Osteocyte (in vitro differentiated cells): ENCODE measurements at regions not wholly inside any gene's neighbourhood (a gene's known extent, or its start where the extent isn't known, plus 50 kb on each side); places are given as distances from the start of the nearest gene placed in this dataset.

Experiments used
- DNase-seq: peaks from one replicate; pipeline ENCODE4 v3.0.0; 2021; ENCODE audit warnings: mixed read lengths; ENCODE audit not compliant: unreplicated experiment; ENCODE audit errors: extremely low spot score
- H3K27ac Mint-ChIP-seq: one replicate; pipeline ENCODE4 v1.8.0; 2021; ENCODE audit warnings: mild to moderate bottlenecking, mixed read lengths; ENCODE audit not compliant: unreplicated experiment
- H3K27me3 Mint-ChIP-seq: one replicate; pipeline ENCODE4 v1.8.0; 2021; ENCODE audit warnings: mixed read lengths; ENCODE audit not compliant: unreplicated experiment
- H3K36me3 Mint-ChIP-seq: one replicate; pipeline ENCODE4 v1.8.0; 2021; ENCODE audit warnings: mixed read lengths; ENCODE audit not compliant: unreplicated experiment
- H3K4me1 Mint-ChIP-seq: one replicate; pipeline ENCODE4 v1.8.0; 2021; ENCODE audit warnings: mixed read lengths; ENCODE audit not compliant: unreplicated experiment
- H3K4me3 Mint-ChIP-seq: one replicate; pipeline ENCODE4 v1.8.0; 2021; ENCODE audit warnings: mild to moderate bottlenecking, moderate library complexity, mixed read lengths; ENCODE audit not compliant: unreplicated experiment
- H3K9me3 Mint-ChIP-seq: one replicate; pipeline ENCODE4 v1.8.0; 2021; ENCODE audit warnings: mixed read lengths; ENCODE audit not compliant: unreplicated experiment
- TF ChIP-seq, protein P1 (sequence below): fragments of 200-600 bp; sonication (generic); IDR thresholded peaks from 2 replicates; pipeline ENCODE4 v1.5.0; 2021; ENCODE audit warnings: antibody characterized with exemption, mild to moderate bottlenecking, moderate library complexity

DNA sequence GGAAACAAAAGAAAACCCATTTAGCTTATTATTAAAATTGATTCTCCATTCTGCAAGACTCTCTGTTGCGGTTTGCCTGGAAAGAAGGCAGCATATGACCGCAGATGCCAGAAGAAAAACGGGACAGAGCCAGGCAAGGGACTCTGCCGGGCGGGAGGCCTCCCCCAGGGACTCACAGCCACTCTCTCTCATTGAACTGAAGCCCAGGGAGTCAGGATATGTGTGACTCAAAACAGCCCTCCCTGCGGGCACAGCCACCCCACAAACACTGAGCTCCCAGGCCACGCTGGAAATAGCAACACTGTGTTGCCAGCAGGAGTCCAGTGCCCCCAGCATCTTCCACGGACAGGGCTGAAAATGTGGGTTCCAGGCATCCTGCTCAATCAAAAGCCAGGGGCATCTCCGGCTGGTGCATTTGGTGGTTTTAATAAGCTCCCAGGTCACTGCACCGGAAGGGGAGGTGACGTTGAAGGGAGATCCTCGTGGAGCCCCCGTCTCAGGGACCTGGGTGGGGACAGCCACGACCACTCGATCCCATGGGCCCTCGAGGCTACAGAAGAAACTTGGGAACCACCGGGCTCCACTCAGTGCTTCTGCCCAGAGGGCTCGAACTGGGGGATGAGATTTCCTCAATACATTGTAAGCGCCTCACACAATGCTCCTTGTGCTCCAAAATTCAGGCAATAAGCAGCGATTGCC, 624.5 kb downstream of the TBC1D22A start:
- TF ChIP-seq, protein P1, sequence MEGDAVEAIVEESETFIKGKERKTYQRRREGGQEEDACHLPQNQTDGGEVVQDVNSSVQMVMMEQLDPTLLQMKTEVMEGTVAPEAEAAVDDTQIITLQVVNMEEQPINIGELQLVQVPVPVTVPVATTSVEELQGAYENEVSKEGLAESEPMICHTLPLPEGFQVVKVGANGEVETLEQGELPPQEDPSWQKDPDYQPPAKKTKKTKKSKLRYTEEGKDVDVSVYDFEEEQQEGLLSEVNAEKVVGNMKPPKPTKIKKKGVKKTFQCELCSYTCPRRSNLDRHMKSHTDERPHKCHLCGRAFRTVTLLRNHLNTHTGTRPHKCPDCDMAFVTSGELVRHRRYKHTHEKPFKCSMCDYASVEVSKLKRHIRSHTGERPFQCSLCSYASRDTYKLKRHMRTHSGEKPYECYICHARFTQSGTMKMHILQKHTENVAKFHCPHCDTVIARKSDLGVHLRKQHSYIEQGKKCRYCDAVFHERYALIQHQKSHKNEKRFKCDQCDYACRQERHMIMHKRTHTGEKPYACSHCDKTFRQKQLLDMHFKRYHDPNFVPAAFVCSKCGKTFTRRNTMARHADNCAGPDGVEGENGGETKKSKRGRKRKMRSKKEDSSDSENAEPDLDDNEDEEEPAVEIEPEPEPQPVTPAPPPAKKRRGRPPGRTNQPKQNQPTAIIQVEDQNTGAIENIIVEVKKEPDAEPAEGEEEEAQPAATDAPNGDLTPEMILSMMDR = no peak
- no peaks in the 10 kb centered on the region for H3K27me3 Mint-ChIP-seq
- peaks cover 17% of the 10 kb centered on the region for H3K9me3 Mint-ChIP-seq
- H3K4me1 Mint-ChIP-seq = no peaks in the 10 kb centered on the region
- DNase-seq = no peak
- H3K27ac Mint-ChIP-seq = no peak overlapping the region
- H3K4me3 Mint-ChIP-seq = no peak overlapping the region
- no peaks in the 10 kb centered on the region for H3K36me3 Mint-ChIP-seq

DNA sequence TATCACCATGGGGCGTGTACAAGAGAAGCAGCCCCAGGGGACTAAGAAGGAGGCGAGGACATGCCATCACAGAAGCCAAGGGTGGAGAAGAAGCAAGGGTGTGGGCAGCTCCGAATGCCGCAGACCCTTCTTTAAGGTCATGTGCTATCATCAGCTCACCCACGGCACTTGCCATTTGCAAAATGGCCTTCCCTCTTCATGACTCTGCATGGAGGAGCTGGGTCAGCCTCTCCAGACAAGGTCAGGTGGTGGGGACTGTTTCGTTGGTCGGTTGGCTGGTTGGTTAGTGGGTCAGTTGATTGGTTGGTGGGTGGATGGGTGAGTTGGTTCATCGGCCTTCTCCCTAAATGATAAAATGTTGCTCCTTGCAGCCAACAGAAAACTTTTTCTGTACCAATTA, 622.5 kb downstream of the TBC1D22A start:
- Mint-ChIP-seq H3K27me3 (no peaks in the 10 kb centered on the region), H3K9me3 (peaks cover 26% of the 10 kb centered on the region)
- no peak for DNase-seq

DNA sequence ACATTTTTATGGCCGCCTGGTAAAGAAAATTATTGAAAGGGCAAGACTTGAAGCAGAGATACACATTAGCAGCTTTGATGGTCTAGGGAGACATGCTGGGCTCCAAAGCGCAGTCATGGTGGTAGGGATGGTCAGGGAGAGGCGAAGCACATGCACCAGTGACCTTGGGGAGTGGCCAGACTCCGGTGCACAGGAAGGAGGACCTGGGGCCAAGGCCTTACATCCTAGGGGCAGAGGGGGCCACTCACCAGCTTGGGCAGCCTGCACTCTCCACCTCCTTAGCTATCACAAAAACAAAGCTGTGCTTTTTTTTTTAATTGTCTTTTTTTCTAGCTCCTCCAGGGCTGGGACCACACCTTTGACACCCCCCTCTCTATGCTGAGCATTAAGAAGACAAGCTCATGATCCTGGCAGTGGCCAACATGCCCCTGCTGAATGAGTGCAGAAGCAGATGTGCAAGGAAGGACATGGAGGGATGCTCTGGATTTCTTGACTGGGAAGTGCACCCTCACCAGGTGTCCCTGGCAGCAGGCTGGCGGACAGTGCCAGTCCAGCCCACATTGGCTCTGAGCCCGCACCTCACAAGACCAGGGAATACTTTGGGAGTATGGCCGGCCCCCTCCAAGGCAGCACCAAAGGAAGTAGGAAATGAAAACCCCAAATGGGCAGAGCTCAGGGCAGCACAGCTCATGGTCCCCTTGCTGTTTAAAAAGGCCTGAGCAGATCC, 619.9 kb downstream of the TBC1D22A start:
- no peaks in the 10 kb centered on the region for H3K4me1 Mint-ChIP-seq
- H3K9me3 Mint-ChIP-seq = peaks cover 29% of the 10 kb centered on the region
- no peak for DNase-seq
- H3K27me3 Mint-ChIP-seq = no peaks in the 10 kb centered on the region
- TF ChIP-seq, protein P1 = no peak
- H3K4me3 Mint-ChIP-seq = no peak overlapping the region
- H3K27ac Mint-ChIP-seq = no peak overlapping the region
- peaks cover 2% of the 10 kb centered on the region for H3K36me3 Mint-ChIP-seq

More for the DNA sequence above, 622.5 kb downstream of the TBC1D22A start:
- TF ChIP-seq, protein P1 = no peak
- Mint-ChIP-seq H3K4me3 (no peak overlapping the region), H3K36me3 (no peaks in the 10 kb centered on the region), H3K27ac (no peak overlapping the region), H3K4me1 (no peaks in the 10 kb centered on the region)

DNA sequence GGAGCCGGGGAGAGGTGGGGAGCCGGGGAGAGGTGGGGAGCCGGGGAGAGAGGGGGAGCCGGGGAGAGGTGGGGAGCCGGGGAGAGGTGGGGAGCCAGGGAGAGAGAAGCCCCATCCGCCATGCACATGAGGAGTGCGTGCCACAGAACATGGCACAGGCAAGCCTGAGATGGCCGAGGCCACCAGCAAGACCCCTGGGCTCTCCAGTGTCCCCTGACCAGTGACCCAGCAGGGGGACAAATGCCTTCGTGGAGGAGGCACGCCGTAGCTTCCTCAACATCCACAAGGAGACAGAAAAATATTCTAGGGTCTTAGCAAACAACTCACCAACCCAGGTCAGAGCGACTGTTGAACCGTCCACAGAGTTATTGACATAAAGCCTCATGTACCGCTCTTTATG, 618.8 kb downstream of the TBC1D22A start:
- Mint-ChIP-seq H3K9me3 (peaks cover 30% of the 10 kb centered on the region), H3K27me3 (no peaks in the 10 kb centered on the region)

DNA sequence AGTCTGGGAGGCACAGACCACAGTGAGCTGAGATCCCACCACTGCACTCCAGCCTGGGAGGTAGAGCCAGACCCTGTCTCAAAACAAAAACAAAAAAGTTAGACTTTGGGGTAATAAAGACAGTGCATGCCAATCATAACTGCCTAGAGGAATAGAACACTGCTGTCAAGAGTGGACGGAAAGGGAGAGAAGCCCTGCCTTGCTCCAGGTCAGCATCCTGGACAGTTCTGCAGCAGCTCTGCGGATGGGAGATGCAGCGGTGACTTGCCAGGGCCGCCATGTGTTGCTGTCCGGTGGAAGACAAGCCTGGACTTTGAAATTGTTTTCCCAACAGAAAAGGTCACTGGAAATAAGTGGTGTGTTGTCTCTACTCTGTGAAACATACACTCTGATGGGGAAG, 618.2 kb downstream of the TBC1D22A start:
- H3K36me3 Mint-ChIP-seq = peaks cover 2% of the 10 kb centered on the region
- no peaks in the 10 kb centered on the region for H3K4me1 Mint-ChIP-seq

More for the DNA sequence above, 618.8 kb downstream of the TBC1D22A start:
- Mint-ChIP-seq H3K27ac (no peak overlapping the region), H3K4me1 (no peaks in the 10 kb centered on the region), H3K4me3 (no peak overlapping the region), H3K36me3 (peaks cover 2% of the 10 kb centered on the region)
- TF ChIP-seq, protein P1 = no peak
- no peak for DNase-seq

More for the DNA sequence above, 618.2 kb downstream of the TBC1D22A start:
- no peak for DNase-seq
- H3K27ac Mint-ChIP-seq = no peak overlapping the region
- TF ChIP-seq, protein P1 = no peak
- peaks cover 25% of the 10 kb centered on the region for H3K9me3 Mint-ChIP-seq
- H3K27me3 Mint-ChIP-seq = no peaks in the 10 kb centered on the region
- no peak overlapping the region for H3K4me3 Mint-ChIP-seq
